T-cell (primary cell): ENCODE measurements at regions not wholly inside any gene's neighbourhood (a gene's known extent, or its start where the extent isn't known, plus 50 kb on each side); places are given as distances from the start of the nearest gene placed in this dataset.

Experiments
- ATAC-seq, 4 experiments: fragments of 200-7000 bp in 3 of 4; fragments of 150-1000 bp in 1 of 4; cut with Tn5 transposase; replicated peaks in 1 of 4; 1 replicate in 3 of 4; 2 replicates in 1 of 4; pipeline ENCODE4 v1.10.0; 2021; ENCODE audit warnings: moderate library complexity in 3 of 4, mild to moderate bottlenecking in 2 of 4, moderate number of reproducible peaks in 1 of 4
- CTCF ChIA-PET, 2 donors: fragments of 300-600 bp; sonication (Branson Sonifier 250); formaldehyde crosslinking; loops; one replicate each; lab custom pipeline; 2022; ENCODE audit warnings: antibody characterized with exemption in 2 of 2; lab: Charles Lee
- POLR2A ChIA-PET, 2 donors: fragments of 300-600 bp; sonication (Branson Sonifier 250); formaldehyde crosslinking; loops; one replicate each; lab custom pipeline; 2022; ENCODE audit warnings: antibody characterized with exemption in 2 of 2; lab: Charles Lee
- DNase-seq, 35 experiments: peaks; one replicate each; pipeline versions ENCODE4 v3.0.0 to v3.0.0-alpha.2; 2013 to 2023
- H3K27ac ChIP-seq: one replicate; pipeline ENCODE4 v1.5.1; 2013; ENCODE audit warnings: low read length
- H3K27me3 ChIP-seq, 2 experiments: replicated peaks in 1 of 2; 1 replicate in 1 of 2; 2 replicates in 1 of 2; pipeline versions ENCODE4 v1.6.1 to v1.7.0; 2013; ENCODE audit warnings: low read length in 1 of 2, mixed read lengths in 1 of 2; ENCODE audit not compliant: control insufficient read depth in 2 of 2, insufficient read depth in 2 of 2; ENCODE audit errors: extremely low read depth in 1 of 2
- H3K36me3 ChIP-seq, 2 donors: 1 replicate in 1 of 2; 2 replicates in 1 of 2; pipeline versions ENCODE4 v1.6.1 to v1.7.0; 2013; ENCODE audit warnings: low read length in 1 of 2; ENCODE audit not compliant: control insufficient read depth in 2 of 2, insufficient read depth in 1 of 2; ENCODE audit errors: extremely low read depth in 1 of 2
- H3K4me1 ChIP-seq, 2 experiments: 1 replicate in 1 of 2; 2 replicates in 1 of 2; pipeline versions ENCODE4 v1.6.1 to v1.7.0; 2013; ENCODE audit warnings: low read length in 2 of 2, mixed read lengths in 1 of 2; ENCODE audit not compliant: insufficient read depth in 2 of 2, control insufficient read depth in 1 of 2; ENCODE audit errors: extremely low read depth in 1 of 2
- H3K4me3 ChIP-seq, 2 donors: 1 replicate in 1 of 2; 2 replicates in 1 of 2; pipeline versions ENCODE4 v1.5.1 to v1.7.0; 2013; ENCODE audit warnings: mild to moderate bottlenecking in 2 of 2, low read length in 1 of 2, moderate library complexity in 1 of 2; ENCODE audit not compliant: control insufficient read depth in 1 of 2; ENCODE audit errors: extremely low read depth in 1 of 2
- H3K9me3 ChIP-seq: 2 replicates; pipeline ENCODE4 v1.7.0; 2013
- H3K27ac Mint-ChIP-seq, 2 donors: one replicate each; pipeline ENCODE4 v1.8.0; 2020 to 2021; ENCODE audit warnings: mild to moderate bottlenecking in 2 of 2, mixed read lengths in 2 of 2
- H3K27me3 Mint-ChIP-seq, 2 donors: one replicate each; pipeline ENCODE4 v1.8.0; 2021 to 2022; ENCODE audit warnings: mixed read lengths in 2 of 2
- H3K36me3 Mint-ChIP-seq: one replicate; pipeline ENCODE4 v1.8.0; 2021; ENCODE audit warnings: mixed read lengths
- H3K4me1 Mint-ChIP-seq, 3 donors: one replicate each; pipeline ENCODE4 v1.8.0; 2020 to 2022; ENCODE audit warnings: mixed read lengths in 3 of 3, mild to moderate bottlenecking in 1 of 3
- H3K4me3 Mint-ChIP-seq, 3 donors: one replicate each; pipeline ENCODE4 v1.8.0; 2020 to 2022; ENCODE audit warnings: mild to moderate bottlenecking in 3 of 3, mixed read lengths in 3 of 3, moderate library complexity in 3 of 3
- H3K9me3 Mint-ChIP-seq, 3 donors: one replicate each; pipeline ENCODE4 v1.8.0; 2020 to 2022; ENCODE audit warnings: mixed read lengths in 3 of 3
- WGBS: methylation state at CpG from one replicate; pipeline ENCODE4 v1.1.5; 2013; ENCODE audit warnings: missing lambda C conversion rate; ENCODE audit not compliant: insufficient coverage; 5-methylcytosine and 5-hydroxymethylcytosine counted together

DNA sequence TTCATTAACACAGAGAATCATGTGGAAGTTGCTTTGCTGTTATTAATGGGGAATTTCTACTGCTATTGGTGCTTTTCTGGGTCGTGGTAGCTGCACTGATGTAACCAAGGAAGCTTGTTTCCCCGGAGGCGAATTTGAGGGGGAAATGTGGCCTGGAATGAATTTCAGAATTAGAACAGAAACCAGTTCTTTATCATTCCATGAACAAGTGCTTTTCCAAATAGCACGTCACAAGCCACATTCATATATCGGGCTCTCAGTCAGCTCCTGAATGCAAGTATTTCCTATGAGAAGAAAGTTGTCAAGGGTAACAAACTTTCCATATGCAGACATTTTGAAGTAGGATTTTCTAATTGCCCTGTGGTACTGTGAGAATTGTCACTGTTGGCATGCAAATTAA, 1353.2 kb downstream of the AACS start:
- Mint-ChIP-seq H3K36me3 (no peaks in the 10 kb centered on the region), H3K4me3 (no peak overlapping the region), H3K4me1 (no peaks in the 10 kb centered on the region), H3K27me3 (no peaks in the 10 kb centered on the region), H3K9me3 (peaks cover 0 to 4% (median 3%) of the 10 kb centered on the region in 3 donors), H3K27ac (no peak overlapping the region)
- Histone ChIP-seq H3K4me3 (no peak overlapping the region), H3K9me3 (no peaks in the 10 kb centered on the region), H3K4me1 (no peaks in the 10 kb centered on the region), H3K36me3 (no peaks in the 10 kb centered on the region), H3K27ac (no peak overlapping the region), H3K27me3 (no peaks in the 10 kb centered on the region)
- ATAC-seq = no peak
- no peak for DNase-seq
- ChIA-PET CTCF (no interaction called here), POLR2A (interaction anchor here in 1 of 2 donors (0.6 kb wide), 1 partner anchor 22 kb away, joined by 4 read pairs; no protein-coding TSS in a partner anchor)
- whole genome bisulfite sequencing = no CpG with 5 or more reads among the region's 5 CpGs

DNA sequence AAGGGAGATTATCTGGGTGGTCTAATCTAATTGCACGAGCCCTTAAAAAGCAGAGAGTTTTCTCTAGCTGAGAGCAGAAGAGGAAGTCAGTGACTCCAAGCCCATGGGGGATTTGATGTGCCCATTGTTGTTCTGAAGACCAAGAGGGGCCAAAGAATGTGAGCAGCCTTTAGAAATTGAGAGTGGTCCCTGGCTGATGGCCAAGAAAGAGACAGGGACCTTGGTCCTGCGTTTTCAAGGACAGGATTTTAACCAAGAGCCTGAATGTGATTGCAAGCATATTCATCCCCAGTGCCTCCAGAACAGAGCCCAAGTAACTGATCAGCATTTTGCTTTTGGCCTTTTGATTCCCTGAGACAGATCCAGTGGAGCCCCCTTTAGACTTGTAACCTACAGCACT, 1353.9 kb downstream of the AACS start:
- ATAC-seq (no peak), DNase-seq (no peak)
- no peaks in the 10 kb centered on the region for H3K4me1 Mint-ChIP-seq
- Histone ChIP-seq H3K9me3 (no peaks in the 10 kb centered on the region), H3K4me3 (no peak overlapping the region), H3K27me3 (no peaks in the 10 kb centered on the region), H3K4me1 (no peaks in the 10 kb centered on the region), H3K27ac (no peak overlapping the region), H3K36me3 (no peaks in the 10 kb centered on the region)
- peaks cover 0 to 4% (median 4%) of the 10 kb centered on the region in 3 donors for H3K9me3 Mint-ChIP-seq
- 51% methylated on average over 2 of the region's 2 CpGs for WGBS
- H3K4me3 Mint-ChIP-seq = no peak overlapping the region
- H3K36me3 Mint-ChIP-seq = no peaks in the 10 kb centered on the region
- ChIA-PET POLR2A (no interaction called here), CTCF (no interaction called here)
- H3K27me3 Mint-ChIP-seq = no peaks in the 10 kb centered on the region
- no peak overlapping the region for H3K27ac Mint-ChIP-seq

DNA sequence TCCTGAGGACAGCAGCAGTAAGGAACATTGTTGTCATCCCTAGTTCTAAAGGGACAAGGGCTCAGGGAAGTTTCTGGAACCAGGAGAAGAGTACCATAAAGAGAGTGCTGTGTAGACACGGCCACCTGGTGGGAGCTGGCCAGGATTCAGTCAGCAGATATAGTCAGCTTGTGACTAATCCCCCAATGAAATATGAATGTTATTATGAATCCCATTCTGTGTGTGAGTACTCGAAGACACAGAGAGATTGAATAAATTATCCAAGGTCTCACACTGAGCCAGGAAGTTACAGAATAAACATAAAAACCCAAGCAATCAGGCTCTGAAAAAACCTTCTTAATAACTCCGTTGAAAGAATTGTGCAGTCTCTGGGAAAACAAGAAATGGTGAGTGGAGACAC, 1359.5 kb downstream of the AACS start:
- H3K9me3 Mint-ChIP-seq = peaks cover 3 to 17% (median 7%) of the 10 kb centered on the region in 3 donors

DNA sequence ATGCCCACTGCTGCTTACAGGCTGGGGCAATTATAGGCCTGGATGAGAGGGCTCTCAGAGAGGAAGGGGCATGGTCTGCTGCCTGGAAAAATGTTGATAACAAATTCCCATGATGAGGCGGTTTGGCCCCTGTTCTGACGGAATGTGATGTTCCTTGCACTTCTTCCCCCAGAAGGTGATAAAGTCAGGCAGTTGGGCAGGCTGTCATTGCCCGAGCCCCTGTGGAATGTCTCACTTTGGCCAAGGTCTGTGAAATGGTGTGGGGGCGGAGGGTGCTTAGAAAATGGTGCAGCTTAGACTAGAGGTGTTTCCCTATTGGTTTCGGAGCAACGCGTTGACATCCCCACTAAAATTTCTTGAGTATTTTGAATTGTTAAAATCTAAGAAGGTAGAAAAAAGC, 1360.0 kb downstream of the AACS start:
- no peaks in the 10 kb centered on the region for H3K36me3 Mint-ChIP-seq
- DNase-seq (no peak), ATAC-seq (no peak)
- no peak overlapping the region for H3K27ac ChIP-seq
- no peak overlapping the region for H3K4me3 Mint-ChIP-seq
- no peaks in the 10 kb centered on the region for H3K4me1 Mint-ChIP-seq
- no peaks in the 10 kb centered on the region for H3K4me1 ChIP-seq
- H3K27me3 ChIP-seq = no peaks in the 10 kb centered on the region
- ChIA-PET POLR2A (no interaction called here), CTCF (no interaction called here)
- WGBS = 100% methylated on average over 2 of the region's 7 CpGs
- H3K27ac Mint-ChIP-seq = no peak overlapping the region
- H3K9me3 ChIP-seq = no peaks in the 10 kb centered on the region
- no peaks in the 10 kb centered on the region for H3K27me3 Mint-ChIP-seq
- H3K4me3 ChIP-seq = no peak overlapping the region
- H3K36me3 ChIP-seq = no peaks in the 10 kb centered on the region
- peaks cover 4 to 18% (median 8%) of the 10 kb centered on the region in 3 donors for H3K9me3 Mint-ChIP-seq

More for the DNA sequence above, 1359.5 kb downstream of the AACS start:
- H3K4me3 Mint-ChIP-seq = no peak overlapping the region
- no CpG with 5 or more reads among the region's 3 CpGs for WGBS
- no peak overlapping the region for H3K27ac Mint-ChIP-seq
- Histone ChIP-seq H3K27me3 (no peaks in the 10 kb centered on the region), H3K9me3 (no peaks in the 10 kb centered on the region), H3K27ac (no peak overlapping the region), H3K4me3 (no peak overlapping the region), H3K4me1 (no peaks in the 10 kb centered on the region), H3K36me3 (no peaks in the 10 kb centered on the region)
- no peak for DNase-seq
- H3K36me3 Mint-ChIP-seq = no peaks in the 10 kb centered on the region
- ChIA-PET POLR2A (no interaction called here), CTCF (no interaction called here)
- H3K4me1 Mint-ChIP-seq = no peaks in the 10 kb centered on the region
- ATAC-seq = no peak
- H3K27me3 Mint-ChIP-seq = no peaks in the 10 kb centered on the region

DNA sequence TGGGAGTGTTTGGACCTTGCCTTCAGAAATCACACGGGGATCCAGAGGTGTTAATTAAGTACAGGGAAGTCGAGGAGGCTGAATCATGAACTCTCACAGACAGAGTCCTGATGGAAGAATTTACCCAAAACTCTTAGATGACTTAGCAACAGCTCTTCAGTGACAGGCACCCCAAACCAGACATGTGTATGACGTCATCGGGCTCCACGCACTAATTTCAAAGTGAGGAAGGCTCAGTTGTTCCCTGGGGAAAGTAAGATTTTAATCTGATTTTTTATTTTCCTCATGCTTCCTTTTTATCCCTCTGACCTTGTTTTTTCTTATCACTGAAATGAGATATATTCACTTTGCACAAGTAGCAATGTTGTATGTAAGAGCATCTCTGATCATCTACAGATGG, 1363.5 kb downstream of the AACS start:
- Histone ChIP-seq H3K9me3 (no peaks in the 10 kb centered on the region), H3K27me3 (no peaks in the 10 kb centered on the region), H3K27ac (no peak overlapping the region), H3K4me1 (no peaks in the 10 kb centered on the region), H3K36me3 (no peaks in the 10 kb centered on the region), H3K4me3 (no peak overlapping the region)
- no peak overlapping the region for H3K4me3 Mint-ChIP-seq
- CTCF ChIA-PET = no interaction called here
- WGBS = no CpG with 5 or more reads among the region's 5 CpGs
- no peak overlapping the region for H3K27ac Mint-ChIP-seq
- H3K27me3 Mint-ChIP-seq = no peaks in the 10 kb centered on the region
- DNase-seq (no peak), ATAC-seq (no peak)
- no peaks in the 10 kb centered on the region for H3K4me1 Mint-ChIP-seq
- no peaks in the 10 kb centered on the region for H3K36me3 Mint-ChIP-seq
- H3K9me3 Mint-ChIP-seq = peaks cover 4 to 22% (median 4%) of the 10 kb centered on the region in 3 donors
- POLR2A ChIA-PET = no interaction called here

DNA sequence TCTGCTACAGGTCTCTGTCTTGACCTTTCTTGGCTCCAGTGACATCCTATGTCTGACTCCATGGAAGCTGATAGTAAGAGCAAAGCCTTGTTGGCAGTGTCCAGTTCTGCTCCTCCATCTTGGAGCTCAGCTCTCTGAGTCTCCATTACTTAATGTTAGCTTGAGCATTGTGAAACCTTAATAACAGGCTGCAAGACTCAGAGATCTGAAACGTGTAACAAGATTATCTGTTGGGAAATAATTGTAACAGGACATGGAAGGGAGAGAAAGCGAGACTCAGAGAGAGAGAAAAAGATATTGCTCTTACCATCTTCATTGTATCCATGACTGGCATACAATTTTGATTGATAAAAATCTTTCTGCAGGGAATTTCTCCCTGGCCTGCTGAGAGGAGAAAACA, 1365.7 kb downstream of the AACS start:
- POLR2A ChIA-PET = no interaction called here

DNA sequence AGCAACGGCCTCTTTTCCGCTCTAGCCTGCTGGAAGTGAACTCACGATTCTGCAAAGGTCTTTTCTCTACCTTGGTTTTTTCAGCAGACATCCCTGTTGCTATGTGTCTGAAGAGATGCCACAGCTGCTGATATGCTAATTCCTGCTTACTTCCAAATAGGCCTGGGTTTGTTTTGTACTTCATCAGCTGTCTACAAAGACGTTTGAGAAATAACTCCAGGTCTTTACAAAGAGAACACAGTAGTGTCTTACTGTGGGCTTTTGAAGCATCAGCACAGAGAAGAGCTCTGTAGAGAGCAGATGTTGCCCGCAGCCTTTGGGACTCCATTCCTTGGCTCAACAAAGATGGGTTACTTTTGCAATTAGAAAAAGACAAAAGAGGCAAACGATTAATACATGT, 1366.5 kb downstream of the AACS start:
- no peaks in the 10 kb centered on the region for H3K9me3 ChIP-seq
- no peak overlapping the region for H3K4me3 ChIP-seq
- Mint-ChIP-seq H3K27ac (no peak overlapping the region), H3K27me3 (no peaks in the 10 kb centered on the region), H3K9me3 (peaks cover 4 to 20% (median 7%) of the 10 kb centered on the region in 3 donors), H3K4me1 (no peaks in the 10 kb centered on the region), H3K4me3 (no peak overlapping the region), H3K36me3 (no peaks in the 10 kb centered on the region)
- ATAC-seq = no peak
- no peaks in the 10 kb centered on the region for H3K36me3 ChIP-seq
- WGBS = 80% methylated on average over 1 of the region's 6 CpGs
- H3K27me3 ChIP-seq = peaks cover 0 to 3% of the 10 kb centered on the region in 2 experiments
- POLR2A ChIA-PET = no interaction called here
- DNase-seq = no peak
- no peak overlapping the region for H3K27ac ChIP-seq
- no peaks in the 10 kb centered on the region for H3K4me1 ChIP-seq
- CTCF ChIA-PET = no interaction called here

More for the DNA sequence above, 1365.7 kb downstream of the AACS start:
- no peak for DNase-seq
- no peak for ATAC-seq
- no peak overlapping the region for H3K27ac Mint-ChIP-seq
- H3K4me1 ChIP-seq = no peaks in the 10 kb centered on the region
- H3K9me3 Mint-ChIP-seq = peaks cover 4 to 16% (median 7%) of the 10 kb centered on the region in 3 donors
- no peaks in the 10 kb centered on the region for H3K9me3 ChIP-seq
- H3K36me3 Mint-ChIP-seq = no peaks in the 10 kb centered on the region
- CTCF ChIA-PET = no interaction called here
- no peaks in the 10 kb centered on the region for H3K27me3 ChIP-seq
- no peak overlapping the region for H3K27ac ChIP-seq
- WGBS = no CpG with 5 or more reads among the region's 2 CpGs
- H3K4me3 Mint-ChIP-seq = no peak overlapping the region
- no peaks in the 10 kb centered on the region for H3K27me3 Mint-ChIP-seq
- H3K36me3 ChIP-seq = no peaks in the 10 kb centered on the region
- no peak overlapping the region for H3K4me3 ChIP-seq
- H3K4me1 Mint-ChIP-seq = no peaks in the 10 kb centered on the region
